ENCODE measurements at regions not wholly inside any gene's neighbourhood (a gene's known extent, or its start where the extent isn't known, plus 50 kb on each side); places are given as distances from the start of the nearest gene placed in this dataset.

GRCh38 chr6:63521475-63522210, 50.6 kb upstream of the LOC128125822 start:
- DNase-seq (ENCODE audit: low read depth in 4 of 4, low spot score in 2 of 4): no peak

Measured in left renal cortex interstitium (tissue), 4 donors.